Transverse colon (tissue), 4 donors: ENCODE measurements at regions not wholly inside any gene's neighbourhood (a gene's known extent, or its start where the extent isn't known, plus 50 kb on each side); places are given as distances from the start of the nearest gene placed in this dataset.

Source experiments
- DNase-seq: peaks from one replicate; pipeline ENCODE4 v3.0.0-alpha.2; 2019
- H3K27ac ChIP-seq, 4 donors: fragments of 200-600 bp; sonication (generic); 2 replicates each; pipeline ENCODE4 v1.5.1; 2016 to 2018; ENCODE audit warnings: inconsistent platforms in 4 of 4
- H3K27me3 ChIP-seq: fragments of 200-600 bp; sonication (generic); 2 replicates; pipeline ENCODE4 v1.5.1; 2017; ENCODE audit warnings: inconsistent platforms
- H3K36me3 ChIP-seq, 4 donors: fragments of 200-600 bp; sonication (generic); 2 replicates each; pipeline ENCODE4 v1.5.1; 2017 to 2019; ENCODE audit warnings: inconsistent platforms in 4 of 4
- H3K4me1 ChIP-seq, 4 donors: fragments of 200-600 bp; sonication (generic); 2 replicates each; pipeline ENCODE4 v1.5.1; 2017 to 2020; ENCODE audit warnings: inconsistent platforms in 4 of 4
- H3K4me3 ChIP-seq, 4 donors: fragments of 200-600 bp; sonication (generic); 1 replicate in 1 of 4; 2 replicates in 3 of 4; pipeline versions ENCODE4 v1.5.1 to v1.6.1; 2017 to 2019; ENCODE audit warnings: inconsistent platforms in 4 of 4
- H3K9me3 ChIP-seq, 2 donors: fragments of 200-600 bp; sonication (generic); 2 replicates each; pipeline ENCODE4 v1.5.1; 2017 to 2019; ENCODE audit warnings: inconsistent platforms in 2 of 2
- CTCF ChIP-seq, 5 experiments: fragments of 200-600 bp in 3 of 5; fragments of 450-650 bp in 2 of 5; sonication (generic) in 3 of 5; IDR thresholded peaks; 1 replicate in 2 of 5; 2 replicates in 3 of 5; pipeline ENCODE4 v1.5.1; 2016 to 2017; ENCODE audit warnings: antibody characterized with exemption in 5 of 5, inconsistent platforms in 3 of 5, mild to moderate bottlenecking in 2 of 5, moderate library complexity in 1 of 5
- EP300 ChIP-seq: sonication (generic); formaldehyde crosslinking; IDR thresholded peaks from one replicate; pipeline ENCODE4 v1.6.1; 2017; ENCODE audit warnings: antibody characterized with exemption, low read depth
- POLR2A ChIP-seq: fragments of 450-650 bp; IDR thresholded peaks from one replicate; pipeline ENCODE4 v1.6.1; 2016; ENCODE audit warnings: antibody characterized with exemption, mild to moderate bottlenecking, moderate library complexity
- POLR2AphosphoS5 ChIP-seq, 3 donors: sonication (generic); formaldehyde crosslinking; IDR thresholded peaks; one replicate each; pipeline ENCODE4 v1.6.1; 2016; ENCODE audit warnings: antibody characterized with exemption in 3 of 3
- WGBS, 2 donors: methylation state at CpG; one replicate each; pipeline ENCODE4 v1.1.5; 2018; ENCODE audit warnings: low coverage in 1 of 2; 5-methylcytosine and 5-hydroxymethylcytosine counted together
- in situ Hi-C, 4 donors: fragments of 200-750 bp; cut with MboI; loops; one replicate each; pipeline versions ENCODE4 v1.15.0 to v1.15.1; 2017; ENCODE audit warnings: low sequenced_read_pairs in 3 of 4, low pct_ligation_motif_present in 1 of 4, low pct_unique_long_range_greater_than_20kb in 1 of 4
- intact Hi-C: fragments of 100-400 bp; cut with DNase I; formaldehyde crosslinking; loops from one replicate; pipeline ENCODE4 v1.15.1; 2023; ENCODE audit warnings: low total_unique reads

DNA sequence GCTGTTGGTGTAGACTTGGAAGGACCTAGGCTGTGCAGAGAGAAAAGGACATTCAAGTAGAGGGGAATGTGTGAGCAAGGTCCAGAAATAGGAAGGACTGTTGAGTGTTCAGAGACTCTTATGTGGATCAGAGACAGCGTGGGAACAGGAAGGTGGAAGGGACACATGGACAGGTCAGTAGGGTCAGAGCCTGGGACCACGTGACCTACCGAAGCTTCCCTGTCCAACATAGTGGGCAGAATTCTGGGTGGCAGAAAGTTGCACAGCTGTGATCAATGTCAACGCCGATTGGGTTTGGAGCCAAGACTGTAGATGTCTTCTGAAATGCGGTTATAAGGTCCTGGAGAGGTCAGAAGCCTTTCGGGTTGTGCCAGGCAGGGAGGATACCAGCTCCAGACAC, 195.9 kb upstream of the MKI67 start:
- H3K4me3 ChIP-seq: no peak overlapping the region
- in situ Hi-C loops: no loop called here
- no peak overlapping the region for H3K27ac ChIP-seq
- no peak for DNase-seq
- no peaks in the 10 kb centered on the region for H3K4me1 ChIP-seq
- intact Hi-C loops: no loop called here
- H3K27me3 ChIP-seq: no peaks in the 10 kb centered on the region
- WGBS, 2 donors: 81 to 87% methylated on average over 4 to 7 of the region's 7 CpGs
- no peaks in the 10 kb centered on the region for H3K9me3 ChIP-seq
- TF ChIP-seq CTCF (IDR thresholded peaks at IDR 0.05) (no peak), POLR2AphosphoS5 (IDR thresholded peaks at IDR 0.05) (no peak), POLR2A (no peak), EP300 (no peak)
- no peaks in the 10 kb centered on the region for H3K36me3 ChIP-seq

DNA sequence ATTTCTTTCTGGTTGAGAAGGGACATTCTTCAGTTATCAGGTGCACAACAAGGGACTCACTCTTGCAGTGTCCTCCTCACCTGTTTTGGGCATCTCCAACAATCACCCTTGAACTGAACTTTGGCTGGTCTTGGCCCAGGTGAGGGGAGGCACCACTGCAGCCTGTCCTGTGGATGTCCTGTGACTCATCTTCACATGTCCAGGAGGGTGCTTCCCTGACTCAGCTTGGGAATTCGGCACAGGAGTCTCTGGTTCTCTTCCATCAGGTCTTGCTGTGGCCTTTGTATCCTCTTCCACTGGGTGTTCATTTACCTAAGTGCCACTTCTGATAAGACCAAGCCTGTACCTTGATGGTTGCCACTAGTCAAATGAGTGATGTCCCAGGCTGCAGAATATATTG, 196.7 kb upstream of the MKI67 start:
- H3K9me3 ChIP-seq: no peaks in the 10 kb centered on the region
- WGBS, 2 donors: 71% methylated on average over 1 of the region's 1 CpG; no CpG with 5 or more reads in 1 of the 2 donors
- H3K27ac ChIP-seq: no peak overlapping the region
- in situ Hi-C loops: no loop called here
- H3K4me1 ChIP-seq: no peaks in the 10 kb centered on the region
- no peak for DNase-seq
- intact Hi-C loops: no loop called here
- TF ChIP-seq CTCF (IDR thresholded peaks at IDR 0.05) (no peak), EP300 (no peak), POLR2AphosphoS5 (IDR thresholded peaks at IDR 0.05) (no peak), POLR2A (no peak)
- H3K36me3 ChIP-seq: no peaks in the 10 kb centered on the region
- H3K4me3 ChIP-seq: no peak overlapping the region
- no peaks in the 10 kb centered on the region for H3K27me3 ChIP-seq

DNA sequence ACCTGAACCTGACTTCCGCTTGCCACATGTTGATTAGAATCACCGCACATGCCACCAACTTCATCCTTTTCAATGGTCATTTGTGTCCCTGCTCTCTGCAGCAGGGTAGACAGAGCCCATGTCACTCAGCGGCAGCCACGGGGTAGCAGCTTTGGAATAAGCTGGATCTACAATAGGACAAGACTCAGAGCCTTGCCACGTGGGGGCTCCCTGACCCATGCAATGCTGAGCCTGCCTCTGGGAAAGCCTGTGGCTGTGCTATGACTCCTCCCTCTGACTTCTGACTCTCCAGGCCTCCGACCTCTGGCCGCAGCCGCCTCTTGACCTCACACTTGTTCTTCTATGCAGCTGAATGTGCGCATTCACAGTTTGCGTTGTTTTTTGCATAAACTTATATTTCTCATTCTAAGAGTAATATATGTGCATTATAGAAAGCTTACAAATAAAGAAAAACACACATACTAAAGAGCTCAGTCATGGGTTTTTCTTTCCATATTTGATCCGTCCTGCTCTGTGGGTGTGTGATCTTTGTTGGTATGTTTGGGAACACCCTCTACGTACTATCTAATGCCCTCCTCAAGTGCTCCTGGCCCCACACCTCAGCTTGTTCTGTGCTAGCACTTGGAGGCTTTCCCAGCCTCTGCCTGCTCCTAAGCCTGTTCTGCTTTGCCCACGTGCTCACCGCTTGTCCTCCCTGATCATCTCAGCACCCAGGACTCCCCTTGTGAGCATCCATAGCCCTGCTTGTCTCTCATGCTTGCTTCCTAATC, 198.0 kb upstream of the MKI67 start:
- no peaks in the 10 kb centered on the region for H3K36me3 ChIP-seq
- TF ChIP-seq EP300 (no peak), POLR2A (no peak), POLR2AphosphoS5 (IDR thresholded peaks at IDR 0.05) (no peak), CTCF (IDR thresholded peaks at IDR 0.05) (peak in 1 of 5 experiments; percentile 9)
- H3K27ac ChIP-seq: no peak overlapping the region
- H3K4me1 ChIP-seq: no peaks in the 10 kb centered on the region
- WGBS, 2 donors: 38 to 55% methylated on average over 7 to 14 of the region's 14 CpGs
- peak; percentile 9 for DNase-seq
- H3K27me3 ChIP-seq: no peaks in the 10 kb centered on the region
- H3K9me3 ChIP-seq: no peaks in the 10 kb centered on the region
- no peak overlapping the region for H3K4me3 ChIP-seq
- in situ Hi-C loops: no loop called here
- intact Hi-C loops: no loop called here

GRCh38 chr10:128325788-128326187, 199.6 kb upstream of the MKI67 start:
- in situ Hi-C loops: no loop called here
- TF ChIP-seq EP300 (no peak), CTCF (IDR thresholded peaks at IDR 0.05) (no peak), POLR2AphosphoS5 (IDR thresholded peaks at IDR 0.05) (no peak), POLR2A (no peak)
- Histone ChIP-seq H3K4me3 (no peak overlapping the region), H3K27me3 (no peaks in the 10 kb centered on the region), H3K4me1 (no peaks in the 10 kb centered on the region), H3K36me3 (no peaks in the 10 kb centered on the region), H3K9me3 (no peaks in the 10 kb centered on the region), H3K27ac (no peak overlapping the region)
- intact Hi-C loops: no loop called here
- no peak for DNase-seq
- WGBS, 2 donors: 67 to 85% methylated on average over 1 to 9 of the region's 9 CpGs
